COLO668 (cell line): ENCODE measurements at regions not wholly inside any gene's neighbourhood (a gene's known extent, or its start where the extent isn't known, plus 50 kb on each side); places are given as distances from the start of the nearest gene placed in this dataset.

ENCODE experiments used
- DNase-seq: peaks from one replicate; lab custom pipeline; 2025; ENCODE audit not compliant: unreplicated experiment; lab: John Stamatoyannopoulos, UW

DNA sequence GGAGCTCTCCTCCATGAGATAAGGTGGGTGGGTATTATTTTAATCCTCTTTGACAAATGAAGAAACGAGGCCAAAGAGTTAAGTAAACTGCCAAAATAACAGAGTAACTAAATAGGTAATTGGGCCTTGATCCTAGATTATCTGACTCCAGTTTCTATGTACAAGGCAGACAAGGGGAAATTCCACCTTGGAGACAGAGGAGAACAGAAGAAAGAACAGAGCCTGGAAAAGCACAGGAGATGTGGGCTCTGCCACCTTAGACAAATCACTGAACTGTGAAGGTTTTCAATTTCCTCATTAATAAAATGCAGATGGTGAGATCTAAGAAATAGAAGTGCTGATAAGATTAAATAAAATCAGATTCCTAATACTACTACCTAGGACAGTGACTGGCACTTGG, 310.2 kb upstream of the TLE3 start:
- DNase-seq, result no peak

DNA sequence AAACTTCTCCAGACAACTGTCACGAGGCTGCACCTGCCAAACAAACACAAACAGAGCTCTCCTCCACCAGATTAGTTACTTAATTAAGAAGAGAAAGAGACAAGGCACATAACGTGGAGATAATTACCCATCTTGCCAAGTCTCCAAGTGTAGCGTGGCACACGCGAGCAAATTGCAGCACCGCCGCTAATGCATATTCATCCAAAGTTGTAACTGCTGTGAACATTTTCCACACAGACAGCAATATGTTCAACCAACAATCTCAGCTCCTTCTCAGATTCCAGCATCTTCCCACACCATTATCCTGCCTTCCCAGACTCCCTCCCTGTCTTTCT, 309.6 kb upstream of the TLE3 start:
- no peak for DNase-seq

DNA sequence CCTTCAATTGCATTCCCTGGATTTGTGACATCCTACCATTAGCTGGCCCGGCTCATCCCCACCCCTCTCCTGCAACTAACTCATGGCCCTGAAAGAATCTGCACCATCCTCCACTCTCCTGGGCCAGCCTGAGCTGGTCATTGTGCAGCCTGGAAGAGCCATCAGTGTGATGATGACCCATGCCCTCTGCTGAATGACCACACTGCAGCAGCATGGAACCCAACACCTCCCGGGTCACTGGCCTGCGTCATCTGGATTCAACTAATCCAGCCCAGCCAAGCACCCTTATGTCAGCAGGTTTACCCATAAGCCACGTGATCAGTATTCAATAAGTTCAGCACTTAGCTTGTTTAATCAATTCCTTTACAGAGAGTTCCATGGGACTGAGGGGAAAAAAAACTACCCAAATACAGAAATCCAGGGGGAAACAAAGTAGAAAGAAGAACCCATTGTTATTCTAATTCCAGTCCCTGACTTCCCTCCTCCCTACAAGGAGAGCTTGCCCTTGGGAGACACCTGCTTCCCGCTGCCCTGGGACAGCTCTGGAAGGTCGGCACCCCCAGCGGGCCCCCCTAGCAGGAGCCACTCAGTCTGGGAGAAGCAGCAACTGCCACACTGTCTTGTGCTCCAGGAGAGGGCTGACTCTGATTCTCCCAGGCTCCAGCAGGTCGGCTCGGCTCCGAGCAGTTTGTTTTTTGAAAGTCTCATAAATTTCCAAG, 309.1 kb upstream of the TLE3 start:
- DNase-seq, result no peak

DNA sequence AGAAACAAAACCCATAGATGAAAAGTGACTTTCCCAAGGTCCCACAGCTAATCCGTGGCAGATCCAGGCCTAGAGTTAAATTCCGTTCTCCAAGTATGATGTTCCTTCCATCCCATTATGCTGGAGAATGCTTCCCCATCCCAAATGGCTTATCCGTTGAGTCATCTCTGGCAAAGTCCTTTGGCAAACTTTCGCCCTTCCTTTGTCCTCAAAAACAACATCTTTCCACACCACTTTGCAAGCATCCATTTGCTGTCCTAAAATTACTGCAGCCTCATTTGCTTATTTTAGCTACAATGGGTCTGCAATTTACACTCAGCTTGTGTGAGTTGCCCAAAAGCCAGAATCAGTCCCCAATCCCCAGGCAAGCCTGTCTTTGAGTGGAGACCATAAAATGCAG, 304.0 kb upstream of the TLE3 start:
- DNase-seq, result no peak

DNA sequence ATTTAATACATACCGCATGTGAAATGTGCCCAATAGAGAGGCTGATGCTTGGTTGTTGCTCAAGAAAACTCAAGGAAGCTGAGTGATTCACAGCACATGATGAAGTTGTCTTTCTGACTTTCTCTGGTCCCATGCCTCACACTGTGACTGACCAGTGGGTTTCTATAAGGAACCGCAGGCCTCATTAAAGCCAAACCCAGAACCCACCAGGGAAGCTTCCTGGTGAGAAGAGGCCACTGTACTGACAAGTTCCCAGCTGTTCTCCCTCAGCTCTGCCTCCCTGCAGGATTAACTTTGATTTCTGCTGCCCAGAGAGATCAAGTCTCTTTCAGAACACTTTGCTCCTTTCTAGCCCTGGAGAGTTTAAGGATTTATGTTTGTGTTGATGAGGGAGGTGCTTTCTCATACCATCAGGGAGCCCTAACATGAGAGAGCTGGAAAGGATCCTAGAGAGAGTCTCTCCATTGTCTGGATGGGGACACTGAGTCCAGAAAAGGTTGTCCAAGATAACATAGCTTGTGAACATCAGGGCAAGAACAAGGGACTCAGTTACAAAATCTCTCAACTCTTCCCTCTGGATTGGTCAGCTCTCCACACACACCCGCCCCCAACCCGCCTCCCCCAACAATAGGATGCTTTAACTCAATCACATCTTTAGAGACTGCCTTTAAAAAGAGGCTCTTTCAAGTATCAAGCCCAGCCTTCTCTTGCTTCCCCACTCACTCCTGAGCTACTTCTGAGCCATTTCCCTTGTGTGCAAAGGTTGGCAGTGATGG, 303.2 kb upstream of the TLE3 start:
- DNase-seq, result no peak

DNA sequence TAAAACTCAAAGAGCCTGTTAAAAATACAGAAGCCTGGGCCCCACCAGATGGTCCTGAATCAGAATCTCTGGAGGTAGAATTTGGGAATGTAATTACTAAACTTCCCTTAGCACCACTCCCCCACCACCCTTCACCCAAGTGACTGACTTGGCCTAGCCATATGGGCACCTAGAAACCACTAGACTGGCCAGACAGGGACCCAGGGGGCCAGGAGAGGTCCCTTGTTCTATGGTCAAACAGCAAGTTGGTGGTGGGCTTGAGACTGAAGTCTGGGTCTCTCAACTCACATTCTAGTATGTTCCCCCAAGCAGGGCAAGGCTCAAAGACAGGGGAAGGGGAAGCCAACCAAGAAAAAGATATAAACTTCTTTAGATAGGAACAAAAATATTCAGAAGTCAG, 301.5 kb upstream of the TLE3 start:
- no peak for DNase-seq

DNA sequence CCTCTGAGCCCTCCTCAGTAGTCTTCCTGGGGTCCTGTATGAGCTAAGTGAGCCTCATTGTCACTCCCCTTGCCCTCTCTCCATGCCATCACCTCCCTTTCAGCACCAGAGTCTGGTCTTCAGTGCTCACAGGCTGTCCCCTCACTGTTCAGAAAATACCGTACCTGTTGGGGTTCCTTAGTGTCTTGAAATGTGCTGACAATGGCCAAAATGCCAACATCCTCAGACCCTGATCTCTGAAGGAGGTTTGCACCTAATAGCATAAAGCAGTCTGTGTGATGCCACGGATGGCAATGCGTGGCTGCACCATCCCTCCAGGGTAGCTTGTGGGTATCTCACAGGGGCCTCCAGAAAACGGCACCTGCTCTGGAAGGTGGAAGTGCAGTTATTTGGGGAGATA, 301.0 kb upstream of the TLE3 start:
- DNase-seq, result no peak

DNA sequence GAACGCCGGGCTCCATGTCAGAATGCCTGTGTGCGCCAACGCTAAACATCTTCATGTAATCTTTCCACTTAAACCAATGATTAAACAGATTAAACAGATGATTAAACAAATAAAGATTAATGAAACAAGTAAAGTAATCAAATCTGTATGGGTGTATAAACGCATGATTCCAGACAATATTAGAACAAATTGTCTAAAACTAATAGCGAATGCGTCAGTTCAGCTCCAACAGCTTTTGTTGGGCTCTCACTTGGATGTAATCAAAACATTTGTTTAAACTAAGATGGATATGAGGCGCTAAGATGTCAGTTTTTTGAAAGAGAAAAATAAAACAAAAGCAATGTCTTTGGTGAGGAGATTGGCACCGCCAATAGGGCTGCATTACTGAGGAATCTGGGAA, 299.1 kb upstream of the TLE3 start:
- no peak for DNase-seq

DNA sequence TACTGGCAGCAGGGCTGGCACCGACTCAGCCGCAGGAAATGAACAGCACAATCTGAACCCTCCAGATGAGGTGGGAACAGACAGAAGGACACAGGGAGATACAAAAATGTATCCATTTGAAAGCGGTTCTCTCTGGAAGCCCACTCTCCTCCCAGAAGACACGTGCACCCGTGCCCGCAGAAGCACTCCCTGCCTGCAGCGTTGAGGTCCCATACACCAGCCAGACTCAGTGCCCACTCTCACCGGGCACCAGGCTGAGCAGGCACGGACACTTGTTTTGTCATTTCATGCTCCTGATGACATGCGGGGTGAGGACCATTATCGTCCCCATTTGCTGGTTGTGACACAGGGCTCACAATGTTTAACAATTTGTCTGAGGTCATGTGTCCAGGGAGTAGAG, 297.4 kb upstream of the TLE3 start:
- DNase-seq, result no peak

DNA sequence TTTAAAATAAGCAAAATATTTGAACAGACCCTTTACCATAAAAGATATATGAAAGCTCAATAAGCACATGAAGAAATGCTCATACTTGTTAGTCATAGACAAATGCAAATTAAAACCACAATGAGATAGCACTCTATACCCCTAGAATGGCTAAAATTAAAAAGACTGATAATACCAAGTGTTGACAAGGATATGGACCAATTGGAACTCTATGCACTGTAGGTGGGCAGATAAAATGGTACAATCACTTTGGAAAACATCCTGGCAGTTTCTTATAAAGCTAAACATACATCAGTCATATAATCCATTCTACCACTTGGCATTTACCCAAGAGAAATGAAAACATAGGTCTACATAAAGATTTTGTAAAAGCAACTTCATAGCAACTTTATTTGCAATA, 293.0 kb upstream of the TLE3 start:
- no peak for DNase-seq

DNA sequence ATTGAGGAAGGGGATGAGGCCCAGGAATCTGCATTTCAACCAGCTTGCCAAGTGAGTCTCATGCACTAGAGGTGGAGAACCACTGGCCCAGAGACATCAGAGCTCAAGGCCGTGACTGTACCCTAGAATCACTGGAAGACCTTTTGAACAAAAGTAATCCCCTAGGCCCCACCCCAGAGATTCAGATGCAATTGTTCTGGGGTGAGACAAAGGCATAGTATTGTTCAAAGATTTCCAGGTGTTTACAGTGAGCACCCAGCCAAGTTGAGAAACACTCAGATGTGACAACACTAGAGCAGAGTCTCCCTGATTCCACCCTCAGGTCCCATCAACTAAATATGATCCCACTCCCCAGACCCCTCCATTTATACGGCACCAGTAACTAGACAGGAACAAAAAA, 290.3 kb upstream of the TLE3 start:
- DNase-seq, result no peak

DNA sequence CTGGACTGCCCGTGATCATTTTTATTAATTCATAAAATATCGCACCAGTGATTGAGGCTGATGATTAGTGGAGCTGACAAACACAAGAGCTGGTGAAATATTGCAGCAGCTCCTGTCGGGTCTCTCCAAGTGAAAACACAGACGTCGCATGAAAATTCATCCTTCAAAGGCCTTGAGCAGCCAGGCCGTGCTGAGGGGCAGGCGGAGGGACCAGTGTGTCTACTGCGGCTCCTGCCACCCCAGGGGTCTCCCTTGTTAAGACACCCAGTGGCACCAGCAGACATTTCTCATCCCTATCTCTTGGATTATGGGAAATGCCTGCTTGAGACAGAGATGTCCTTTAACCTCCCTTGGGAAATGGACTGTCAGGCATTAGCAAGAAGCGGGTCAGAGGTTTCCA, 289.4 kb upstream of the TLE3 start:
- DNase-seq, result no peak

DNA sequence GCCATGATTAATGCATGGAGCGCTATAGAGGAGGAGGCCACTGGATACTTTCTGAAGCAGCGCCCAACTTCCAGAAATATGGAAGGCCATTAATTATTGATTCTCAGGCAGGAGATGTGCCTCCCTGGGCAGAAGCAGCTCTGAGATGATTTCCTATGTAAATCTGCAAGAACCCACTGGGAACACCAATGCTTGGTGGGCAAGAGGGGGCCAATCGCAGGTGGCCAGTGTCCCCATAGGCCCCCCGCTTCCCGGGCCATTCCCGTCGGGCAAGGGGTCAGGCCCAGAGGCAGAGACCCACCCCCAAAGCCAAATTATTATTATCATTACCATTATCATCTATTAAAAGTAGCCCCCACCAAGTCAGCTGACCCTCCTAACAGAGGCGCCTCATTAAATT, 288.0 kb upstream of the TLE3 start:
- no peak for DNase-seq

DNA sequence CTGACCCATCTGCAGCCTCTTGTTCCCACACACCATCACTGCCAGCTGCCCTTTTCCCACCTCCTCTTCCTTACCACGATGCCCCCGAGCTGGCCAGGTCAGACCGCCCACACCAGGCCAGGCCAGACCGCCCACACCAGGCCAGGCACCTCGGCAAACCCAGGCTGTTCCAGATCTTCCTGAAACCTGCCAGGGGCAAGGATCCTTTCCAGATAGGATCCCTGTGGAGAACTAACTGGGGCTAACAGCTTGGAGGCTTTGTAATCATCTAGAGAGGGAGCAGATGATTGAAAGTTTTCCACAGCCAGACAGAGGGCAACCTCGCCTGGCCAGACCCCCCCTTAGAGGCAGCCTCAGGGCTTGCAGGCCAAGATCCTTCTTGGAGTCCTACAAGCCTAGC, 287.3 kb upstream of the TLE3 start:
- DNase-seq, result no peak

DNA sequence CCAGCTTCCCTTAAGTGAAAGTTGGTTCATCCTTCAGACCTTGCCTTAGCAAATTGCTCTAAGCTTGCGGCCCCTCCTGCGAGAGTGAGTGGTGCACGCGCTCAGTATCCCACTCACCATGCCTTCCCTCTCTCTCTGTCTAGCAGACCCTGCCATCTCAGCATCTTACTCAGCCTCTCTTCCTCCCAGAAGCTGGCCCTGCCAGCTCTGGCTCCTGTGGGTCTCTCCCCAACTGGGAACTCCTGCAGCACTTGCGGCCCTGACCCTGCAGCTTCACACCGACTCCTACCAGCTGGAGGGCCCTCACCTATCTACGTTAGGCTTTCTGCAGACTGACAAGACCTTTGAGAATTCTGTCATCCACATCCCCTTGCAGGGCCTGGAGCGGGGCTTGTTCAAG, 286.1 kb upstream of the TLE3 start:
- no peak for DNase-seq

DNA sequence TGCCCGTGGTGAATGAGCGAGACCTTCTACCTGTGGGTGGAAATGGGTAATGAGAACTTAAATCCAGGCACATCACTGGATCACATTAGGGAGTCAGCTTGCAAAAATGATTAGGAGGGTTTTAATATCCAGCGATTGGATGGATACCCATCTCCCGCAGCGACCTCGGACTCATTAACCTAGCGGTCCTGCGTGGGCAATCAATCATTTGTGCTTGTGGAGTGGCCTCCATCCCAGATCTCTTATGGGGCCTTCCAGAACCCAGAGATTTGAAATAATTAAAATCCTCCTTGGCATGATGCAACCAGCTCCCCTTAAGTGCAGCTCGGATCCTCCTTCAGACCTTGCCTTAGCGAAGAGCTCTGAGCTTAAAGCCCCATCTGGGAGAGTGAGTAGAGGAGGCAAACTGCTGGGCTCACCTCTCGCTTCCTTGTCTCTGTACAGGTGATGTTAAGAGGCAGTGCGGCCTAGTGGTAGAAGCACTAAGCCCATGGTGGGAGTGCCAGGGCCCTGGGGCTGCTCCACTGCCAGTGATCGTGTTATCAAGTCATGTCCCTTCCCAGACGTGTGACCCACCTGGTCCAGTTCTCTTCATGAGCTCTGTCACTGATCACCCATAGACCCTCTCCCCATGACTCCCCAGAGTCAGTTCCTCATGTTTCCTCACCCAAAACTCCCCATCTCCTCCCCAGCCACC, 285.2 kb upstream of the TLE3 start:
- DNase-seq, result no peak

DNA sequence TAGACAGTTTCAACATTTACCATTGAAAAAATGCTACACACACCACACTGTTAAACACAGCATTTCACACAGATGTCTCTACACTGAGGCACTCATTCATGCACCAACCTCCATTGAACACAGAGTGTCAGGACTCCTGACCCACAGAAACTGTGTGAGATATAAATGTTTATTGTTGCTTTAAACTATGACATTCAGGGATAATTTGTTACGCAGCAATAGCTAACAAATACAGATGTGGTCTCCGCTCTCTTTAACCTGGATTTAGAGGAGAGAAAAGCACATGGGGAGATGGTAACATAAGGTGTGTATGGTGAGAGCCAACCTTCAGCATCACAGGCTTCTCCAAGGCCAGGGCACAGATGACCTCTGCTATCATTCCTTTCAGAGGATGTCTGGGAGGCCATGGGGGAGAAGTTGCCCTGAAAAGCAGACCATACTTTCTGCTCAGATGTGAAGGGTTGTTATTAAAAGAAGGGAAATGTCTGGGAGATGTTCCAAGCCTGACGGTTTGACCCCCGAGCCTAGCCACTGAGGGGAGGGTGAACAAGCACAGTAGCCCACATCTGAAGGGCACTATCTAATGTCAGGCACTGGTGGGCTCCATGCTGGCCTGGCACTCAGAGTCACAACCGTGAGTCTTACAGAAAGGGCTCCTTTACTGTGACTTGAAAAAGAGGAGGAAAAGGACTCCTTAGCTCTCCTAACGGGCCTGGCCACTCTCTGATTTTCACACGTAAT, 284.5 kb upstream of the TLE3 start:
- DNase-seq, result no peak

DNA sequence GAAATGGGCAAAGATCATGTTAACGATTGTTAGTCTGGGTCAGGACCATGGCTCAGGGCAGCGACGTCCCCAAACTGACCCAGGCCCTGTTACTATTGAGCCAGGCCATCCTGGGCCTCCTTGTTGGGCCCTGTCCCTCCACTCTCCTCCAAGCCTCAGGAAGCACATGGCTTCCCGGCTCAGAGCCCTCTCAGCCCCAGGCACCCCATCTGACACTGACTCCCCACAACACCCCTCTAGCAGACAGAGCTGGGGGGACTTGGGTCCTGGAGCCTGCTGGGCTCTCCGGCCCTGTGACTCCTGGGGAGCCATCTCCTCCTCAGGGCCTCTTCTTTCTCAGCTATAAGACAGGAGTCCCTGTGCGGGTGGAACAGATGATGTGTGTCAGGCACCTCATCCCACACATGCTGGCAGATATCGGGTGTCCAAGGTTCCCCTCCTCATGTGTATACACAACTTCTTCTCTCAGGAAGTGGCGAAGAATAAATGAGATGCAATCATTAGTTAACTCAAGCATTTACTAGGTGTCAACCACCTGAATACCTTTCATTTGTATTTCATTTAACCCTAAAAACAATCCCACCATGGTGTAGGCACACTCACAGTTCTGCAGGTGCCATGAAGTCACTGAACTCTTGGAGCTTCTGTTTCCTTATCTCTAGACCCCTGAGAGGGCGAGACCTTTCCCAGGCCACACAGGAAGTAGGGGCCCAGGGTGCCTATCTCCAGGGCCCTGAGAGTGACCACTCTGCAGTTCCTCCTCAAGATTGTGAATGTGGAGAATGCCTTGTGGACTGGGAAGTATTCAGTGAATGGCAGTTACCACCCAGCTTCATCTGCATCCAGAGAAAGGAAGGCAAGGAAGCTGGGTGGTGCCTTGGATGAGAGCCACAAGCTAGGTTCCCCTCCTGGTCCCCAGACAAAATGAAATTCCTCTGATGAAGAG, 282.5 kb upstream of the TLE3 start:
- no peak for DNase-seq

DNA sequence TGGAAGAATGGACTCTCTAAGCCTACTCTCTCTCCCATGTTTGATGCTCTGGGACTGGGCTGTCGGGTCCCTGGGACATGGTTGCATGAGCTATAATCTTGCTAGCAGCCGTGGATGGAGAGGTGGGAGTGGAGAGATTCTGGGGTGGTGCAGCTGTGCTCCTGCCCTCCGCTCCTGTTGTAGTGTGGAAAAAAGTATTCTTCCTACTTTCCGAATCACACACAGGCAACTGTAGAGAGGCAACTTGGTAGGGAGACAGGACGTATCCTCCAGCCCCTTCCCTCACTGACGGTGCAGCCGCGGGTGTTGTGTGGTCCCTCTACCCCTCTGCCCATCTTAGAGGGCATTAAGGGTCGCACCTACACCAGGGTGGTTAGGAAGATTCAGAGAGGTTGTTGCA, 281.4 kb upstream of the TLE3 start:
- no peak for DNase-seq

DNA sequence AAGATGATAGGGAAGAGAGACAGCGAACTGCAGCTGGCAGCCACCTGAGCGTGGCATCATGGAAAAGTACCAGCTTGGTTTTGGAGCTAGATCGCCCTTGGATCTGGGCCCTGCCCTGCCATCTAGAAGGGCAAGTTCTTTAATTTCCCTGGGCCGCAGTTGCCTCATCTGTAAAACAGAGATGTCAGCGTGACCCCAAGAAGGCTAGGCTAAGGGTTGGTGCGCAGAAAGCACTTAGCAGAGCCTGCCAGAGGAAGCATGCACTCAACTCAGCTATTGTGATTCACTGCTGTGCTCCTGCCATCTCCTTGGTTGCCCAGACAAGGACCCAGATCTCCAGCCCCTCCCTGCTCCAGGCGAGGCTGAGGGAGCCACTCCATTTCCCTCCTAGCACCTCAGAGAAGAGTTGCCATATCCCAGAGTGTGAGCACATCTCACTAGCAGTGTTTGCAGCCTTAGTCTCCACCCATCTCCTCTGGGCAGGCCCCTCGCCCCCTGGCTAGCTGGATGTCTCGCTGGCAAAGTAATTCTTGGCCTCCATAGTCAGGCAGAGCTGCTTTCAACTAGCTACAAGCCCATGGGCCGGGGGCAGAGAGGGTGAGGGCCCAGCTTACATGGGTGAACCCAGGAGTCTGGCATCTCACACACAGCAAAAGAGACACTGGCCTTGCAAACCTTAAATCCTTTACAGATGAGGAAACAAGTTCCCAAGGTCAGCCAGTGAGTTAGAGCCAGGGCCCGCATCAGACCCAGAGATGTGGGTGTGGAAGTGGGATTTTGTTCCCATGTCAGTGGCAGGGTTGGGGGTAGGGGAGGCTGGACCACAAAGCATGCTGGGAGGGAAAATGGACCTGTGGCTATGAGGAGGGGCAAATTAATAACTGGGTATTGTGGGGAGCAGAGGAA, 280.7 kb upstream of the TLE3 start:
- no peak for DNase-seq
